ENCODE measurements at regions not wholly inside any gene's neighbourhood (a gene's known extent, or its start where the extent isn't known, plus 50 kb on each side); places are given as distances from the start of the nearest gene placed in this dataset.
"Not testable (repeated sequence)": the region's sequence is repeated elsewhere in the genome, so short reads cannot be mapped to it uniquely, and the experiment has no call there.

DNA sequence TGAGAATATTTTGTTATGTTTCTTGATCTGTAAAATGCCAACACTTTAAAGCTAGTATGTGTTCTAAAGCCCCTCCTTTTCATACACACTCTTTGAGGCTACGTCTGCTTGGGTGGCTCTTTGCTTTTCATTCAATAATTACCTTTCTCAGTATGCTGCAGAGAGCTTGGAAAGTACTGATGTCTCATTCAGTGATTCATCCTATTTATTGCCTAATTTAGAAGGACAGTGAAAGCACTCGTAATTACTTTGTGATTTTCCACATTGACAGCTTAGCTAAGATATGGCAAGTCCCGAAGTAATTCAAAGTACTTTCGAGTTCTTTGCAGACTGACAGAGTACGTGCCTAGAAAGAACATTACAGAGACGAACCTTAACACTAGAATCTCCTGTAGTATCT lies 57.2 kb downstream of the BMP15 start:
- Histone ChIP-seq H3K4me1 (replicated peaks) (no peaks in the 10 kb centered on the region), H3K27me3 (replicated peaks; ENCODE audit: insufficient read depth) (no peaks in the 10 kb centered on the region), H3K27ac (no peak overlapping the region), H3K4me3 (no peak overlapping the region), H3K36me3 (no peaks in the 10 kb centered on the region), H3K9me3 (no peaks in the 10 kb centered on the region)
- TF ChIP-seq, protein P1, sequence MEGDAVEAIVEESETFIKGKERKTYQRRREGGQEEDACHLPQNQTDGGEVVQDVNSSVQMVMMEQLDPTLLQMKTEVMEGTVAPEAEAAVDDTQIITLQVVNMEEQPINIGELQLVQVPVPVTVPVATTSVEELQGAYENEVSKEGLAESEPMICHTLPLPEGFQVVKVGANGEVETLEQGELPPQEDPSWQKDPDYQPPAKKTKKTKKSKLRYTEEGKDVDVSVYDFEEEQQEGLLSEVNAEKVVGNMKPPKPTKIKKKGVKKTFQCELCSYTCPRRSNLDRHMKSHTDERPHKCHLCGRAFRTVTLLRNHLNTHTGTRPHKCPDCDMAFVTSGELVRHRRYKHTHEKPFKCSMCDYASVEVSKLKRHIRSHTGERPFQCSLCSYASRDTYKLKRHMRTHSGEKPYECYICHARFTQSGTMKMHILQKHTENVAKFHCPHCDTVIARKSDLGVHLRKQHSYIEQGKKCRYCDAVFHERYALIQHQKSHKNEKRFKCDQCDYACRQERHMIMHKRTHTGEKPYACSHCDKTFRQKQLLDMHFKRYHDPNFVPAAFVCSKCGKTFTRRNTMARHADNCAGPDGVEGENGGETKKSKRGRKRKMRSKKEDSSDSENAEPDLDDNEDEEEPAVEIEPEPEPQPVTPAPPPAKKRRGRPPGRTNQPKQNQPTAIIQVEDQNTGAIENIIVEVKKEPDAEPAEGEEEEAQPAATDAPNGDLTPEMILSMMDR (IDR thresholded peaks at IDR 0.05), result no peak
- no peak for TF ChIP-seq POLR2AphosphoS5 (IDR thresholded peaks at IDR 0.05)
- no peak for TF ChIP-seq POLR2A (IDR thresholded peaks at IDR 0.05)
- intact Hi-C loops (cut with DNase I), result no loop called here
- 75% methylated on average over 6 of the region's 6 CpGs for WGBS
- DNase-seq (ENCODE audit: low spot score), result no peak

DNA sequence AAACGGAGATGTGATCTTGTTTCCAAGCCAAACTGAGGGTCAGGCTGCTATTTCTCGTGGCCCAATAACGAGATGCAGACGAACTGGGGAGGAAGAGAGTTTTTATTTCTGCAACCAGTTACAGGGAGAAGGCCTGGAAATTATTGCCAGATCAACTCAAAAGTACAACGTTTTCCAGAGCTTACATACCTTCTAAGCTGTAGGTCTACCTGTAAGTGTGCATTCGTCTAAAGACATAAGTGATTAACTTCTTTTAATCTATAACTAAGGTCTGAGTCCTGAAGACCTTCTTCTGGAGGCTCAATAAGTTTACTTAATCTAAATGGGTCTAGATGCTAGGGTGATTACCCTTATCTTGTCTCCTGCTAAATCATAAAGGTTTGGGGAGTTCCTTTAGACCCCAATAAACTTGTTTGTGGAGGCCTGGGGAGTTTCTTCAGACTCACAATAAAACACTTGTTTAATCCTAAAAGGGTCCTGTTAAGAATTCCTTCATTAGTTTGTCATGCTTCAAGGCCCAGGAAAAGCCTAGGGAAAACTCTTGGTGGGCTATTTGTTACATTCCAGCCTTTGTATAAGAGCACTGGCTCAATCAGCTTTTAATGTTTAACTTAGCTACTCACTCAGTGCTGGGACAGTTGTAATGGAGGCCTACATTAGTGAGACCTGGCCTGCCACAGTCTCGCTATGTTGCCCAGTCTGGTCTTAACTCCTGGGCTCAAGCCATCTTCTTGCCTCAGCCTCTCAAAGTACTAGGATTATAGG lies 58.5 kb downstream of the BMP15 start:
- intact Hi-C loops (cut with DNase I); H3K9me3 ChIP-seq; DNase-seq (ENCODE audit: low spot score); H3K4me3 ChIP-seq; H3K27ac ChIP-seq; H3K27me3 ChIP-seq (replicated peaks; ENCODE audit: insufficient read depth); H3K36me3 ChIP-seq; H3K4me1 ChIP-seq (replicated peaks): not testable (repeated sequence)
- 76% methylated on average over 7 of the region's 7 CpGs for WGBS

DNA sequence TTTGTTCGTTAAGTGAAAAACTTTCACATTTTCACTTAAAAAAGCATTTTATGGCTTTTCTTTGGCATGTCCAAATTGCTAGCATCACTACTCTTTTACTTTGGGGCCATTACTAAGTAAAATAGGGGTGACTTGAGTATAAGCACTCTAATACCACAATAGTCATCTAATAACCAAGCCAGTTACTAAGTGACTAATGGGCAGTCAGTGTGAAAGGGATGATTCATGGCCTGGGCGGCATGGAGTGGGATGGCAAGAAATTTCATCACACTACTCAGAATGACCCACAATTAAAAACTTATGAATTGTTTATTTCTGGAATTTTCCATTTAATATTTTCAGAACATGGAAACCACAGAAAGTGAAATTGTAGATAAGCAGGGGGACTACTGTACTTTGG lies 60.9 kb downstream of the BMP15 start:
- intact Hi-C loops (cut with DNase I), result no loop called here
- H3K27me3 ChIP-seq (replicated peaks; ENCODE audit: insufficient read depth), result no peaks in the 10 kb centered on the region
- H3K9me3 ChIP-seq, result no peaks in the 10 kb centered on the region
- no peaks in the 10 kb centered on the region for H3K4me1 ChIP-seq (replicated peaks)
- no peak overlapping the region for H3K4me3 ChIP-seq
- DNase-seq (ENCODE audit: low spot score), result no peak
- H3K27ac ChIP-seq, result no peak overlapping the region
- TF ChIP-seq, protein P1 (IDR thresholded peaks at IDR 0.05), result no peak
- TF ChIP-seq POLR2A (IDR thresholded peaks at IDR 0.05), result no peak
- no peak for TF ChIP-seq POLR2AphosphoS5 (IDR thresholded peaks at IDR 0.05)
- WGBS, result 87% methylated on average over 2 of the region's 2 CpGs
- no peaks in the 10 kb centered on the region for H3K36me3 ChIP-seq

GRCh38 chrX:50973199-50973598 lies 62.7 kb downstream of the BMP15 start:
- Histone ChIP-seq H3K36me3 (no peaks in the 10 kb centered on the region), H3K4me1 (replicated peaks) (no peaks in the 10 kb centered on the region), H3K27me3 (replicated peaks; ENCODE audit: insufficient read depth) (no peaks in the 10 kb centered on the region), H3K27ac (no peak overlapping the region), H3K9me3 (no peaks in the 10 kb centered on the region), H3K4me3 (no peak overlapping the region)
- TF ChIP-seq POLR2A (IDR thresholded peaks at IDR 0.05) (no peak), POLR2AphosphoS5 (IDR thresholded peaks at IDR 0.05) (no peak)
- TF ChIP-seq, protein P1 (IDR thresholded peaks at IDR 0.05), result no peak
- 90% methylated on average over 3 of the region's 3 CpGs for WGBS
- DNase-seq (ENCODE audit: low spot score), result no peak
- intact Hi-C loops (cut with DNase I), result no loop called here

- 46% methylated on average over 13 of the region's 13 CpGs for WGBS
- H3K27ac ChIP-seq, result no peak overlapping the region
Observed at GRCh38 chrX:50978920-50979682, 68.6 kb downstream of the BMP15 start.

More at GRCh38 chrX:50978920-50979682, 68.6 kb downstream of the BMP15 start:
- no peak for TF ChIP-seq POLR2A (IDR thresholded peaks at IDR 0.05)
- TF ChIP-seq, protein P1 (IDR thresholded peaks at IDR 0.05), result no peak
- no peak for TF ChIP-seq POLR2AphosphoS5 (IDR thresholded peaks at IDR 0.05)
- H3K27me3 ChIP-seq (replicated peaks; ENCODE audit: insufficient read depth), result no peaks in the 10 kb centered on the region
- no peaks in the 10 kb centered on the region for H3K9me3 ChIP-seq
- DNase-seq (ENCODE audit: low spot score), result no peak
- no peaks in the 10 kb centered on the region for H3K4me1 ChIP-seq (replicated peaks)
- intact Hi-C loops (cut with DNase I), result no loop called here
- H3K4me3 ChIP-seq, result no peak overlapping the region
- no peaks in the 10 kb centered on the region for H3K36me3 ChIP-seq
